HCEC 1CT (cell line): ENCODE measurements at regions not wholly inside any gene's neighbourhood (a gene's known extent, or its start where the extent isn't known, plus 50 kb on each side); places are given as distances from the start of the nearest gene placed in this dataset.

Experiments used
- DNase-seq: peaks from one replicate; pipeline ENCODE4 v3.0.0-alpha.2; 2017

DNA sequence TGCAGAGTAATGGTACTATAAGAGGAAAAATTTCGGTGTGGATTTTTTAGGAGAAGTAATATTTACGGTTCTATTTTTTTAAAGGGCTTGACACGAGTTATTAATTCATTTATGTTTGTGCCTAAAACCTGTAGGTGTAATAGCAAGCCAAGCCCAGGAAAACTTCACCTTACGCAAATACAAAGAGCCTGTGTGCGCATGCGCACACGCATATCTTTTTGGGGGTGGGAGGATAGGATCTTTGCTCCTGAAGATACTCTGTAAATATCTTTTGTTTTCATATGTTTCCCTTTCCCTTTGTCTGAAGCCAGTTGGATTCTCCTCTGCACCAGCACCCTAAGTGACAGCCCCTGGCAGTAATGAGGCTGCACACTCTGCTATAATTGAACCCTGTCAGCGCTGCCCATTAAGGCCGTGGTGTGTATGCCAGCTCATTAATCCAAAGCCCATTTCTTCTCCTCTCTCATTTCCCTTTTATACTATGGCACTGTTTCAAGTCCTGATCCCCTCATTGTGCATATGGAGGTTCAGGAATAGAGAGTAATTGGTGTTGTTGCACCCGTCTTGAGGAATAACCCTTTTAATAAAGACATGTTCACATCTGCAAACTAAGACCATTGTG is 327.2 kb upstream of the E2F7 start:
- no peak for DNase-seq

DNA sequence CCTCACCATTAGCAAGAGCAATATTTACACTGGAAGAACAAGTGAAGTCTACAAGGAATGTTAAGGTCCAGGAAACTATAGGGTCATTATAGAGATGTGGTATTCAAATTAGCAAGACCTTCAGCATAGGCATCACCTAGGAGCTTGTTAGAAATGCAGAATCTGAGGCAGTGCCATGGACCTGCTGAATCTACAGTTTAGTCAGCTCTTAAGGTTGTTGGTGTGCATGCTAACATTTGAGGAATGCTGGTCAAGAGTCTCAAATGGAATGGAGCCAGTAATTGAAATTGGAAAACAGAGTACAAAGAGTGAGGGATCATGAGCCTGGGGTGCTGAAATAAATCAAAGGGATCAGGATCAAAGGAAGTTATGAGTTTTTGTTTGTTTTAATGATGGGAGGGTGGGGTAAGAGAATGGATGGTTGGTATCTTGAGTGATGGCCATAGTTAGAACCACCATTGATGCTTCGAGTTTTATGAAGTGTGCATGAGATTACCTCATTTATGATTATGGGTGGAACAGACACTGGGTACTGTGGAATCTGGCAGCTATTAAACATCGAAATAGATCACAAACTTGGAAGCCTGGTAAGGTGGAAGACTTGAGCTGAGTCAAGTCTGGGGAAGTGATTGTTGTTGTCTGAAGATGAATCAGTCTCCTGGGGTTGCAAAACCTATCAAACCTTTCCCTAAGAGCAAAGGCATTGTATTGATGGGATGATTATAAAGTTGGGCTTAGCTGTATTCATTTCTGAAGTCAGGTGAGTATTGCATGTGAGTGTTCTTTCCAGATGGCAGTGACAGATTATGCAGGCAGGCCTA is 323.3 kb upstream of the E2F7 start:
- no peak for DNase-seq

DNA sequence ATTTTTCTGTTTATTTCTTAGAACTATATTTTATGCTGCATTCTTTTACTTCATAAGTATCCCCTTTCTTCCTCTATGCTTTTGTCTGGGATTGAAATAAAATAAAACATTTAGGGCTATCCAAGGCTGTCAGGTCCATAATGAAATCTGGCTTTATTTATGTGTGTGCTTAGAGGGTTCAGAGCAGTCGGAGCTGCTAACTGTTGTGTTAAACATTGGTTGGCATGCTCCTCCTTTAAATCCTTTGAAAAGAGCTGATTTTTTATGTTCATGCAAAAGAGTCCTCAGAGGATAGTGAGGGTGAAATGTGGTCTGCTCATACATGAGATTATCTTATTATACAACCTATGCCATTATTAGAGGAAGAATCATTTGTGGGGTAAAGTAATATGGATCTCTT is 322.3 kb upstream of the E2F7 start:
- no peak for DNase-seq

DNA sequence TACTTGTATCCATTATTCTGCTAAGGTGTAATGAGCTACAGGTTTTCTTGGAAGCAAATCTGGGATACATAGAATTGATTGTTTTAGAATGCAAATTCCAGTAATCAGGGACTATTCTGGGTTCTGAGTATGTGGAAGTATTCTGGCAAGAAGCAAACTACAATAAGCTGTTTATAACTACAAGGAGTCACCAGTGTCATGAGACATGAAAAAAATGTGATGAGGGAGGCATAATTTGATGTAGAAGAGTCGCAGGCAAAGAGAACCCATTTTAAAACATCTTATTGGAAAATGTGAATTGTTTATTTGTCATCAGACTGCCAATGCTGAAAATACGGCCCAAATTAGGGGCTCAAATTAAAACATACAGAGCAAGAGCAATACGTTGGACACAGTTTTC is 321.8 kb upstream of the E2F7 start:
- no peak for DNase-seq

DNA sequence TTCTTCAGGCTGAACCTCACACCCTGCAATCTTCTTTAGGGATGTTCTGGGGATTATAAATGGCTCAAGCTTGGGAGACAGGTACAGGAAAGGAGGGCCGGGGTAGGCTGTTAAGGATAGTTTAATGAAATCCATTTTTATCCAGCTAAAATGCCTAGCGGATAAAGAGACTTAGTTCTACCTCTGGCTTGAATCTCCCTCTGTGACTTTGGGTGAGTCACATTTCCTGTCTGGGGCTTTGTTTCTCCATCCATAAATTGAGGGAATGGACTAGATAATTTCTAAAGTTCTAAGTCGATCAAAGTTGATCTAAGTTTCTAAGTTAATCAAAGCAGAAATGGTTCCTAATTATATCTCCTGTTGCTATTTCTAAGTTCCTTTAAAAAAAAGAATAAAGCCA is 319.6 kb upstream of the E2F7 start:
- DNase-seq = no peak

DNA sequence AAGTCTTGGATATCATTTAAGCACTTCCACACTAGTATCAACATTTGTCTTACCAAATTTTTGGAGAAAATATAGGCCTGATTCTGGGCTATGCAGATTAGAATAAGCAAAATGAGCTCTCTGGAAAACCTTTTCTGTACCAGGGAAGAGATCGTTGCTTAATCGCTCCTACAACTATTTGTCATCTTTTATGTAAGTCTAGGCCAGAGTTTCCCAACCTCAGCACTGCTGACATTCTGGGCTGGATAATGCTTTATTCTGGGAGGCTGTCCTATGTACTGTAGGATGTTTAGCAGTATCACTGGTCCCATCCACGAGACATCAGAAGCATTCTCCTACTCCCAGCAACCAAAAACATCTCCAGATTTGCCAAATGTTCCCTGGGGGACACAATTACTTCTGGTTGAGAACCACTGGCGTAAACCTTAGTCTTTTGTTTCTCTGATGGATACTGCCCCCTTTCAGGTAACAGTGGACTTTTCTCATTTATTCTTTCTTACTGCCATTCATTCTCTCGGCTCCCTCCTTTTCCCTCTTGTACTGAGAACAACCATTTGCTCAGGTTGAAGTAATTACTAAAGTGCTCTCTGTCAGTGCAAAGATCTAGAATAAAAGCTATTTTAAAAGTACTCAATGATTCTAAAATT is 316.9 kb upstream of the E2F7 start:
- peak; percentile 19 for DNase-seq

DNA sequence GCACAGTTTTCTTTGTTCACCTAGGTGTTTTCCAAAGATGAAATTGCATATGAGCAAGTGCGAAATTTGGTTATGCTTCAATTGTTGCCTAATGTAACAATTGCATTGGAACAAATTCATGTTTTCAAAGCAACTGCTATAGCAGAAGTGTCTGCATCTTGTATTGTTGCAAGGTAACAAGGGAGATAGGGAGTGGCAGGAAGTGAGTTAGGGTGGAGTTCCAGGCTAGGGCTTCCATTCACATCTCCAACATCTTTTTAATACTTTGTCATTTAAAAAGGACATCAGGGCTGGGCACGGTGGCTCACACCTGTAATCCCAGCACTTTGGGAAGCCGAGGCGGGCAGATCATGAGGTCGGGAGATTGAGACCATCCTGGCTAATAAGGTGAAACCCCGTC is 312.3 kb upstream of the E2F7 start:
- DNase-seq = no peak

DNA sequence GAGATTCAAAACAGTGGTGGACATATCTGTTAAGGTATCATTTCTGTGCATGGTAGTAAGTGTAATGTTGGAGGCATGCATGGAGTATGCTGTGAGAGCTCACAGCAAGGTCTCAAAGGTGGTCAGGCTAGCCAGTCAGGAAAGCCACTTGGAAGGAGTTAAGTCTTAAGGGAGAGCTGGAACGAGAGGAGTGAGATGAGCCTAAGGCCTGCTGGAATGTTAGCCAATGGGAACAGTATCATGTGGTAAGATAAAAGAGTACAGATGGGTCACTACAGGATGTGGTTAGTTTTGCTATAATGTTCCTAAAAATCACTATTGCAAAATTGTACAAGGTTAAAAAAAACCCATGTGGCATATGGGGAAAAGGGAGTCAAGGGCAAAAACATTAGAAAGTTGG is 311.7 kb upstream of the E2F7 start:
- DNase-seq = peak; percentile 61

DNA sequence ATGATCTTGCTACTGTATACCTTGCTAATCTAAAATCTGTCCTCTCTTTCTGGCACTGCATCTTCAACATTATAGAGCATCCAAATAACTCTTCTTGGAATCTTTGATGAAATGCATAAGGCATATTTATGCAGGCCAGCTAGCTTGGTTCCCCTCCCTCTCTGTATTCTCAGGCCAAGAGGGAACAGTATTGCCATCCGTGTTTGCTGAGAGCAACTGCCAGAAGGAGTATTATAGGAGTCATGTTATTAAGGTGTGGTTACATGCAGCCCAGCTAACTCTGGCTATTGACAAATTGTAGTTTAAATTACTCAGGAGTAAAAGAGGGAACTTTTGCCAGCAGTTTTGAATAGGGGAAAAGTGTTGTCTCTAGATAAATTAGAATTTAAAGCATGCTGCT is 309.3 kb upstream of the E2F7 start:
- no peak for DNase-seq

DNA sequence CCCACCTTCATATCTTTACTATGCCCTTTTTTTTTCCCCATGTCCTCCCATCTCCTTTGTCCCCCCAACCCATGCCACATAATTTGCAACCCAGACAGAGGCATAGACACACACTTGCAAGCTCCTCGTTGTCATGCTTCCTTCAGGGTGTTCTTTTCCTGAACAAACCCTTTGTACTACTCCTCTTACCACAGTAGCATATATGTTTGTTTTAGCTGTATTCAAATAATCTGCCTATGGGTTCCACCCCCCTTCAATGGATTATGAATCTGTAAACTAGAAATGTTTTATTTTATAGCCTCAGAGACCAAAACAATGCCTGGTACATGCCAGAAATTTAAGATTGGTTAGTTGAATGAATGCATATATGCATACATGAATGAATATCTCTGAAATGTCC is 307.1 kb upstream of the E2F7 start:
- DNase-seq = no peak

DNA sequence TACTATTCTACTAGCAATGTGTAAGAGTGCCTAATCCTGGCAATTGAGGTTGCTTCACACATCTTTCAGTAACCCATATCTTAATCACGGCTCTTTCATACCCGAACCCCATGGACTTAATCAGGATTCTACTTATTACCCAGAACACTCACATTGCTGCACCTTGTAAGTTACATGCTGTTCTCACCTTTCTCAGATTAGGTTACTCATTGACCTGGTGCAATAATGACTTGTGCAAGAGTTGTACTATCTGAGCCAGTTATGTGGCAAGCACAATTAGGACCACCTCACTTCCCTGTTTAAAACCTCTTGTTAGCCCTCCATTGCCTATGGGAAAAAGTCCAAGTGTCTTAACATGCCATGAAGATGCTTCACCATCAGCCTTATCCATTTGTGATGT is 306.7 kb upstream of the E2F7 start:
- no peak for DNase-seq

DNA sequence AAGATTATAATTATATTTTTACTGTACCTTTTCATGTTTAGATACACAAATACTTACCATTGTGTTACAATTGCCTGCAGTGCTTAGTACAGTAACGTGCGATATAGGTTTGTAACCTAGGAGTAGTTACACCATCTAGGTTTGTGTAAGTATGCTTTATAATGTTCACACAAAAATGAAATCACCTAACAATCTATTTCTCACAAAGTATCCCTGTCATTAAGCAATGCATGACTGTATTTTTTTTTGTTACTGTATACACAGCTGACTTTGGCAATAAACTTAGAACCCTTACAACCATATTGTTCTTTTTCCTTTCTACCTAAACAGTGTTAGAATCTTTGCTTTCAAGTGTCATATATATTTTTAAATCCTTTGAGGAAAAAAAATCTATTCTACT is 303.0 kb upstream of the E2F7 start:
- no peak for DNase-seq

DNA sequence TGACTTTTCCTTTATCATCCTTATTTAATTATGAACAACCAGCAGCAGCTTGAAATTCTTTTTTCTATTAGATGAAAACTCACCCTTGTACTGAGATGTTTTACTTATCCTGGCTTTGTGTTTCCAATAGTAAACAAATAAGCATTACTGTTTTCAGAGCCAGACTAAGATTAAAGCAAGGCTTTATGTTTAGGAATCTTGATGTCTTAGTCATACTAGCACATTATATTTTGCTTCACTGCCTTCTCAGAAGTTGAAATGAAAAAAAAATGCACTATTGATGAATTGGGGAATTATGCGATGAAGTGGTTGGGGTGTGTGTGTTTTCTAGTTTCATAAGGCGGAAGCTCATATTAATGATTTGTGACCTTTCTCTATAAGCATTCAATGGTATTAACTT is 301.2 kb upstream of the E2F7 start:
- no peak for DNase-seq

DNA sequence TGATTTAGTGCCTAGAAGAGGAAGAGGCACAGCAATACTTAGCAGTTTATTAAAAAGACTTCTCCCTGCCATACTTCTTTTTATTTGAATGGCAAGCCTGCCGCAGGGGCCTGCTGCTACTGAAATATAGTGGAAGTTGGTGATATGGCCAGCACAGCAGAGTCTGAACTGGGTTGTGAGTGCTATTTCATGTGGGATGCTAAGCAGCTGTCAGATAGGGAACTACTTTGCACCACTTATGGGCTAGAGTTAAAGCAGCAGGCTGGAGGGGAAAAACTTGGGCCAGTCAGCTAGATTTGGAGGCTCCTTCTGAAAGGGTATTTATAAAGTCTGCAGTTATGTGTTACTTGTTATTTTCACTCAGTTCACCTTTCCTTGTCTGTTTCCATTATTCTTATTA is 299.0 kb upstream of the E2F7 start:
- no peak for DNase-seq

DNA sequence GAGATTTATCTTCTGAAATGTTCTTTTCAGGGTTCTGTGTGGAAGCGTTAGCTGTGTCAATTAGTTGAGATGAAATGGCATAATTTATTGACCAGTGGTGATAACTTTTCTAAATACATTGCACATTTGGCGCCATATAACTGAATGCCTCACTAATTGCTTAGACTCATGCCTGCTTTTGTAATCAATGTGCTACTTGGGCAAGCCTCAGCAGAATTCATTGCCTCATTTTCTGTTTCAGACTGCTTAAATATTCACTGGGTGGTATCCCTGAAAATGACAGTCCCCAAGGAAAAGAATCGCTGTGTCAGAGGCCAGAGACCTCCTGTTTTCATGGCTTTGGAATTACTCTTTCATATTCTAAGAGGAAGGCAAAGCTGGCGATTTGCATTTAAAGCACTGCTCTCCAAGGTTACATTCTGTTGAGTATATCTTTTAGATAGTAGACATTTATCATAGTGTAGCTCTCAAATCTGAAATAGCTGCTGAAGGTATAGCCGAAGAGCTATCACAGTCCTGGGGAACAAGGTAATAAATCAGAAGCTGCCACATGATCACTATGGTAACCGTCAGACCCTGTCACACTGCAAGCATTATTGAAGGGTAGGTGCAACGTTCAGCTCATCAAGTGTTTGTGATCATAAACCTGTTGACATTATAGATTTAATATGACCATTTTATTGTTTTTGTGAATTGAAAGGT is 297.3 kb upstream of the E2F7 start:
- DNase-seq = no peak

DNA sequence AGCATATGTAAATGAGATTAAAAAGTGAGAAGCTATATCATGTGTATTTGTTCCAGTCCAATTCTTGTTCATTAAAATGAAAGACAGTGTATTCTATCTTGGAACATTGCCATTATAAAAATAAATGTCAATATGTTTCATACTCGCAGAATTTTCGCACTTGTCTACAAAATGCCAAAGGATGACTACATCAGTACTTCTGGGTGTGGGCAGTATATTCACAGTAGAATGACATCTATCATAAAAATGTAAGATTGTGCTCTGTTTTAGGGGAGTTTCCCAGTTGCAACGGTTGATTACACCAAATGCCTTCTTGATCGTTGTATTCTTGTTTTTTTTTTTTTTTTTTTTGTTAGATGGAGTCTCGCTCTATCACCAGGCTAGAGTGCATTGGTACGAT is 292.3 kb upstream of the E2F7 start:
- no peak for DNase-seq

DNA sequence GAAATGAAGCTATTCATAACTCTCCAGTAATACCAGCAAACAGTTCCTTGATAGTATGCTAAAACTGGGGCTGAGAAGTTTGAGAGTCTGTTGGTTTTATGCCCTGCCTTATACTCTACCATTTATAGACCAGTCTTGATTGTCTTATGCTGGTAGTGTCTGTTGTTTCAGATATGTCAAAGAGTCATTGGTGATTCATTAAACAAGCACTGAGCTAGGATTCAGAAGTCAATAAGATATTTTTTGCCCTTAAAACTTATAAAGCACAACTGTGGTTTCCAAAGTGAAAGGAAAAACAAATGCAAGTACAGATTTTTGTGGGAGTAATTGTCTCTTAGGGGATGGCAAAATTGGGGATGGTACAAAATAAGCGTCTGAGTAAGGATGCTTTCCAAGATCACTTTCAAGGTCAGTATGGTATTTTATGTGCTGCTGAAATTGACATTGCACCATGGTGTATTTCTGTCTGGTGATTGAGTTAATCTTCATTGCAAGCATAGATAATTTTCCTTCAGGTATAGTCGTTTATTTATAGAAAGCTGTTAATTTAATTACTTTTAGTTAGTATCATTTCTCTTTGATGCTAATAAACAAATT is 289.5 kb upstream of the E2F7 start:
- peak; percentile 43 for DNase-seq

DNA sequence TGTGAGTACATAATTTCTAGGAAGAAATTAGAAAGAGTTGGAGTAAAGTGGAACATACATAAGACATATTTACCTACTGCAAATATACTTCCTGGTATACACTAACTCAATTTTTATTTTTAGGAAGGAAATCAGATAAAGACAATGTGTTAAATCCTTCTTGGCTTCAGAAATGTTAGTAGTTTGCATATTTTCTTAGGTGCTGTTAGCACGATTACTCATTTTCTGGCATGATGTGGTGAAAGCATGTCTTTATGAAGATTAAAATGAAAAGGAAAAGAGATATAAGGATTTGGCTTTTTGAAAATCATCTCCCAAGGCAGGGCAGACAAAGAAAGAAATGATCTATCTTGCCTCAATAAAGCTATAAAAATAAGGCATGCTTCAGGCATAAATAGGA is 287.6 kb upstream of the E2F7 start:
- peak; percentile 21 for DNase-seq

DNA sequence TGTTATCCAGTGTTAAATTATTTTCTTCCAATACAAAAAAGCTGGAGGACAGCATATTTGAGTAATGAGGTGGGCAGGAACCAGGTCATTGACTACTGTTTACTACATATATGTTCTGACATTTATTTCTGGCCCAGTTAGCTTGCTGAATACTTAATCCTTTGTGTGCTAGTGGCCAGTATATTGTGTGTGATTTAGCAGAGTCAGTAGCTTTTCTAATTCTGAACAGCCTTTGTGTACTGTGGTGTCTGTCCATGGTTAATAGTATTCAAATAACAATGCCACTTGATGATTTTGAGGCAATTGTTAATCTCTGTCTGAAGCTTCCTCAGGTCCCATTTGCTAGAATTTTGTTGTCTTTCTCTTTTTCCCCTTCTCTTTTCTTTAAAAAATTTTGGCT is 286.5 kb upstream of the E2F7 start:
- no peak for DNase-seq

DNA sequence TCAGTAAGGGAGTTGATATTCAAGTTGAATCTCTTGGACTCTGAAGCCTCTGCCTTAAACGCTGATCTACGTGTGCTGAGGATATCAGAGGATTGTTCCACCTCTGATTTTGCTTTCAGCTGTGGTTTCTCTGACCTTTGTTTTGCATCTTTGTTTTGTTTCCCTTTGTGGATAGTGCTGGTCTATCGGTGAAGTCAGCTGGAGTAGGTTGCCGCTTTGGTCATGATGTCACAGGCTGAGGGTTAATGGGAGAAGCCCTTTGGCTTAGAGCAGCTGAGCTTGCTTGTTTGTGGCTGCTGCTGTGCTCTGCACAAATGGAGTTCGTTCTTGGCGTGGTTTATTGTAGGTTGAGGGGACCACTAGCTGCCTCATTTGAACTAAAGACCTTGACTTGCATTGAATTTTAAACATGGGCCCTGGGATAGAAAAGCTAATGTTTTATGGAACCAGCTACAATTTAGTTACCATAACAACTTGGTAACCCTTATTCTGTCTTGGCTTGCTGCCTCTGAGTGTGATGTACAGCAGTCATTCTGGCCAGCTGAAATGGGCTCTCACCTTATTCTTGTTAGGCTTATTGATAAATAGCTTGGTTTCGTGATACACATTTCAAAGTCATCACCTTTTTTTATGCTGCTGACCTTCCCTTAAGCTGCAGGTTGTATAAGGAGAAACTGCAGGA is 284.5 kb upstream of the E2F7 start:
- DNase-seq = no peak

DNA sequence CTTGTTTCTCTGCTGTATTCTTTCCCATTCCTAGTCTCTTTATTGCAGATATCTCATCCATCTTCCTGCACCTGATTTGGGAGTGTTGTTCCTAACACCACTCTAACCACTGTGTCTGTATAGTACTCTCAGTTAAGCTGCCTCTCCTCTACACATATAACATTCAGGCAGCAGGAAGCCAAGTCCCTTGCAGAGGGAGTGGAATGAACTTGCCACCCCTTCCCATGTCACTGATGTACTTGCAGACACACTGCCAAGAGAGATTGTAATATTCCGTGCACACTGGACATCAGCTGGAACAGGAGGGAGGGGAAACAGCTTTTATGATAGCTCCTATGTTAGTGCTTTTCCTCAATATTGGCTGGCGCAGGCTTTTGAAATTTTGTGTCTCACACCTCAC is 281.6 kb upstream of the E2F7 start:
- no peak for DNase-seq

DNA sequence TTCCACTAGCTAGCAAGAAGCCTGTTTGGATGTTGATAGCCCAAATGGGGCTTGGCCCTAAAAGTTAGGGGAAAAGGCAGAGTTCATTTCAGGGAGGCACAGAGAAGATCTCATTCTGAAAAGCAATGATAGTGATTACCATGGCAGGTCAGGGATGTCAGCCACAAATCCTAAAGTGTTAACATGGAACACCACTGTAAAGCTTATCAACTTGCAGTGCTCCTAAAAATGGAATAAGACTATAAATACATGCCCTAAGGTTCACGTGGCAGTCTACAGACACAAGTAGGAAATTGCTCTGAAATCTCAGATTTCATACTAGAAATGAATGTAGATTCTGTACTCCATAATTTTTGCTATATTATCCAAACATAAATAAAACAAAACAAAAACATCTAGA is 280.0 kb upstream of the E2F7 start:
- no peak for DNase-seq

DNA sequence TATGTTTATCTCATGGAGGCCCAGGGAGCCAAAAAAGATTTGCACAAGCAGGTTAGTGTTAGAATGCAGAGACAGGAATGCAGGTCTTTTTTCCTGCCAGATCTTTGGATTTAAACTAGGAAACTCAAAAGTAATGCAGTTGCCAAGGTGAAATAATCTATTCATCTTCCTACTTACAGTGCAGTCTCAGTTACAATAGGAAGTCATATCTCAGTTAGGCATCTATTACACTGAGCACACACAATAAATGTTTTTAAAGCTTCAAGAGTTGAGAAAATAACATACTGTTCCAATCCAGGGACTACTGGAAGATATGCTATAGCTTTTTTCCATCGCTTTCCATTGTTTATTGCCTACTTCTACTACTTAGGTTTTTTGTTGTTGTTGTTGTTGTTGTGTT is 279.3 kb upstream of the E2F7 start:
- DNase-seq = no peak
